ENCODE measurements at regions not wholly inside any gene's neighbourhood (a gene's known extent, or its start where the extent isn't known, plus 50 kb on each side); places are given as distances from the start of the nearest gene placed in this dataset.
"Not testable (repeated sequence)": the region's sequence is repeated elsewhere in the genome, so short reads cannot be mapped to it uniquely, and the experiment has no call there.

- DNase-seq, result no peak
Observed at GRCh38 chr2:198279026-198279425, 474.6 kb downstream of the PLCL1 start.

- no peak for DNase-seq
Observed at GRCh38 chr2:198277181-198277580, 472.8 kb downstream of the PLCL1 start.

DNA sequence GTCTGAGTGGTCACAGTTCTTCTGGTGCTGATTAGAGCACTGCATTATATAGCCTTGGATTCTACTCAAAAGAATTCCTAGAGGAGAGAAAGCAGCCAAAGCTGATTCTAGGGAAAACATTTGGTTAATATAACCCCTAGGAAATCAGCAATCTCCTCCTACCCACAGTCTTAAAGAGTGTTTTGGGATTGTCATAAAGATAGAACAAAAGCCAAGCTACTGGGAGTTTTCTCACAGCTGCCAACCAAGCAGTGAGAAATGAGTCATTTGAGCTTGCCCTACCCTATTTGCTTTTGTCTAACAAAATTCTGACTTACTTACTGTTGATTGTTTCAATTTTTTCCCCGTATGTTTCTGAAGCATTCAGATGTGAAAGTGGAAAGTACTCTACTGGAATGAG is 469.3 kb downstream of the PLCL1 start:
- no peak for DNase-seq

DNA sequence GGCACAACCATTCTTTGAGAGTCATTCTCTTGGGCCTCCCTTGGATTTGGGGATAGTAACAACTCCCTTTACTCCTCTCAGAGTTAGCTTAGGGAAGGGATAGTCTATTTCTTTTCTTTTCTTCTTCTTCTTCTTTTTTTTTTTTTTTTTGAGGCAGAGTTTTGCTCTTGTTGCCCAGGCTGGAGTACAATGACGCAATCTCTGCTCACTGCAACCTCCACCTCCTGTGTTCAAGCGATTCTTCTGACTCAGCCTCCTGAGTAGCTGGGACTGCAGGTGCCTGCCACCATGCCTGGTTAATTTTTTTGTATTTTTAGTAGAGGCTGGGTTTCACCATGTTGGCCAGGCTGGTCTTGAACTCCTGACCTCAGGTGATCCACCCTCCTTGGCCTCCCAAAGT is 465.8 kb downstream of the PLCL1 start:
- not testable (repeated sequence) for DNase-seq

DNA sequence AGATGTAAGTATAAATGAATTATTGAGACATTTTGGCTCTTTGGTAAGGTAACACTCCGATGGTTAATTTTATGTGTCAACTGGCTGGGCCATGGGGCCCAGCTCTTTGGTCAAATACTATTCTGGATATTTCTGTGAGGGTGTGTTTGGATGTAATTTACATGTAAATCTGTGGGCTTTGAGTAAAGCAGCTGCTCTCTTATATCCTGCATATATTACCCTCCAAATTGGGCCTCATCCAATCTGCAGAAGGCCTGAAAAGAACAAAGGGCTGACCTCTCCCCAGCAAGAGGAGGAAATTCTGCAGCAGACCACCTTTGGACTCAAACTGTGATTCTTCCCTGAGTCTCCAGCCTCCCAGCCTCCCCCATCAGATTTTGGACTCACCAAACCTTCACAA is 464.1 kb downstream of the PLCL1 start:
- no peak for DNase-seq

DNA sequence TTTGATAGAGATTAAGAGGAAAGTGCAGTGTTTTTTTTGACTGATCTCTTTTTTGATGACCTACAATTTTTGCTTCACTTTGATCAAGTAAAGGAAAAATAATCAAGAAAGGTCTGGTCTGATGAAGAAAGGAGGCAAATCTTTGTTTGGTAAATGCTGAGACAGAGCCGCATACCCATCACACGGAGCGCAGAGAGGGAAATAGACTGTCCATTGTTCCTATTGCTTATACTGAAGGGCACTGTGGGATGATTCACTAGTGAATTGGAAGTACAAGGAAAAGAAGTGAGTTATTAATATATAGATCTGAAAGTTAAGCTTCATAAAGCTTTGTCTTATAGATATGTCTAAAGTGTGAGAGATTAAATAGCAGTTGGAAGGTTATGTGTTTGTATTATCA is 455.1 kb downstream of the PLCL1 start:
- no peak for DNase-seq

GRCh38 chr2:198254536-198255090 is 450.2 kb downstream of the PLCL1 start:
- no peak for DNase-seq

GRCh38 chr2:198253995-198254394 is 449.6 kb downstream of the PLCL1 start:
- DNase-seq, result no peak

- DNase-seq, result no peak
Observed at GRCh38 chr2:198252472-198252871, 448.1 kb downstream of the PLCL1 start.

- DNase-seq, result no peak
Observed at GRCh38 chr2:198242093-198242492, 437.7 kb downstream of the PLCL1 start.

- no peak for DNase-seq
Observed at GRCh38 chr2:198238429-198238828, 434.0 kb downstream of the PLCL1 start.

DNA sequence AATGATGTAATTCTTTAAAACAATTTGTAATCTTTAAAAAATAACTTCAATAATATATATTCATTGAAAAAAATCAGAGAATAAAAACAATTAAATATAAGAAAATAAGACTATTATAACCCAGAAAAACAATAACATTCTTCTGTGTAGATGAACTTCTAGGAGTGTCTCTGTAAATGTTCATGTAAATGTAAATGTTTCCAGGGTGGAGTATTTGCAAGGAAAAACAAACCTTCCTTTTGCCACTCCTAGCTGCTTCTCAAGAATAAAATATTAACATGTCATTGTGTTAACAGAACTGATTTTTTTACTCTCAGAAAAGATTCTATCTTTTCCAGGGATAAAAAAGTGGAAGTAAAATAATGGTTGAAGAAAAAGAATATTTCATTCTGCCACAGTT is 431.9 kb downstream of the PLCL1 start:
- DNase-seq, result no peak

GRCh38 chr2:198232281-198232680 is 427.9 kb downstream of the PLCL1 start:
- DNase-seq, result no peak

GRCh38 chr2:198231562-198231961 is 427.2 kb downstream of the PLCL1 start:
- DNase-seq, result no peak

DNA sequence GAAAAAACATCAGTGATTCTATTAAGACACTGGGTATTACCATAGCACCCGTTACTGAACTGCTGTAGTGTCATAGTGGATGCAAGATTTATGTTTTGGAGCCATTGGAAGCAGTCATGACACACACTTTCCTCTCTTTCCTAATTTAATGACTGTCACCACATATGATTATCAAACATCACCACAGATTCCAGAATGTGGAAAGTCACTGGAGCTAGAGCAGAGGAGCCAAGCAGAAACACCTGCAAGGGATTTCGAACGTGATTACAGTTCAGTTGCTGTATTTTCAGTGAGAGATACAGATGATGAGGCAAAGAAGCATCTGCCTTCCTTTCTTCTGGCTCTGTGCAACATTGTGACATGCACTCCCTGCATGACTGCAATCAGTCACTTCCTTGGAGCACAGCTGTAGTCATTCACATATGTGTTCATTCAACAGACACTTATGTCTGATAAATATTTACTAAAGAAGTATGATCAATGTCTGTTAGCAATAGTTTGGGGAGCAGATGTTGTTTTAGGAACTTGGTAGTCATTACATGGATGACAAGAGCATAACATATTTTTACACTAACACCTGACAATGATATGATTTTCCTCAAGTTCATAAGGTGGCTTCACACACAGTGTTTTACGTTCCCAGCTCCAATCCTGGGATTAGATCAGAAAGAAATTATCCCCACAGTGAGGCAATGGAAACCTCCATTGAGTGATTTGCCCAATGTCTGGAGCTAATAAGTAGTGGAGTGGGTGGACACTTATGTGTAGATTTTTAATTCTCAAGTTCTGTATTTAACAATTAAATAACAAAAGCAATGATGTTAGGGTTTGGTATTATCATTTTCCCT is 416.6 kb downstream of the PLCL1 start:
- DNase-seq, result no peak

- DNase-seq, result no peak
Observed at GRCh38 chr2:198219292-198219691, 414.9 kb downstream of the PLCL1 start.

DNA sequence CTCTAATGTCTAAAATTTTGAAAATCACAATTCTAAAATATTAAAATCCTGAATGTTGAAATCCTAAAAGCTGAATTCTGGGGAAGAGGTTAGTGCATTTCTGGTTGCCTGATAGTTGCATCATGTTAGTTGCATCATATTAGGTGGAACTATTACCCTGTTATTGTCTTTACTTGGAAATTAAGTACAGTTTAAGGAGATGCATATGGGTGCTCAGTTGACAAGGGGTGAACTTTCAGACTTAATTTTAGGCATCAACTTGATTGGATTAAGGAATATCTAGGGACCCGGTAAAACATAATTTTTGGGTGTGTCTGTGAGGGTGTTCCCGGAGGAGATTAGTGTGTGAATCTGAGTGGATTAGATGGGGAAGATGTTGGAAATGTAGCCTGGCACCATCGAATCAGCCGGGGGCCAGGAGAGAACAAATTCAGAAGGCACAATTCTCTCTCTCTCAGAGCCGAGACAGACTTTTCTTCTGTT is 409.8 kb downstream of the PLCL1 start:
- DNase-seq, result no peak

DNA sequence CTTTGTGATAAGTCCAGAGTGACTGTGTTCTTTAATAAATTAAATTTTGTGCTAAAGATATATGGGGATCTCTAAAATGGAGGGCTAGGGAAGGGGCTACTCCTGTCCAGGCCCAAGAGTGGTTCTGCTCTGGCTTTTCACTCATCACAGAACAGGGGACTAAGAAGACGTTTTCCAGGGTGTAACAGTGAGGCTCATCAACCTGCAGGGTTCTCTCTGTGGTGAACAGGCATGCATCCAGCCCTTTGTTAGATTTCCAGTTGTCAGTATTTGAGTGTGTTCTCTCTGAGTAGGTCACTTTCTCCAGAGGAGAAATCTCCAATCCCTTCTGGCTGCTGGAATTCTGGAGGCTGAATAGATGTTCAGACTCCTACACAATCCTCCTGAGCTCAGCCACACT is 408.9 kb downstream of the PLCL1 start:
- no peak for DNase-seq

DNA sequence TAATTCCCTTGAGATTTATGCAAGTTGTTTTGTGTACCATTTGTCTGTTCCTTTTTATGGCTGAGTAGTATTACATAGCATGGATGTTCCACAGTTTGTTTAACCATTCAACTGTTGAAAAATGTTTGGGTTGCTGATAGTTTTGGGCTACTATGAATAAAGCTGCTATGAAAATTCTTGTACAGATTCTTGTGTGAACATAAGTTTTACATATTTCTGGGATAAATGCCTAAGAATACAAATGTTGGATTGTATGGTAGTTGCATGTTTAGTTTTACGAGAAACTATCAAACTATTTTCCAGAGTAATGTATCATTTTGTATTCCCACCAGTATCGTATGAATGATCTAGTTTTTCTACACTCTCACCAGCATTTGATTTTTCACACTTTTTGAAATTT is 407.3 kb downstream of the PLCL1 start:
- no peak for DNase-seq

DNA sequence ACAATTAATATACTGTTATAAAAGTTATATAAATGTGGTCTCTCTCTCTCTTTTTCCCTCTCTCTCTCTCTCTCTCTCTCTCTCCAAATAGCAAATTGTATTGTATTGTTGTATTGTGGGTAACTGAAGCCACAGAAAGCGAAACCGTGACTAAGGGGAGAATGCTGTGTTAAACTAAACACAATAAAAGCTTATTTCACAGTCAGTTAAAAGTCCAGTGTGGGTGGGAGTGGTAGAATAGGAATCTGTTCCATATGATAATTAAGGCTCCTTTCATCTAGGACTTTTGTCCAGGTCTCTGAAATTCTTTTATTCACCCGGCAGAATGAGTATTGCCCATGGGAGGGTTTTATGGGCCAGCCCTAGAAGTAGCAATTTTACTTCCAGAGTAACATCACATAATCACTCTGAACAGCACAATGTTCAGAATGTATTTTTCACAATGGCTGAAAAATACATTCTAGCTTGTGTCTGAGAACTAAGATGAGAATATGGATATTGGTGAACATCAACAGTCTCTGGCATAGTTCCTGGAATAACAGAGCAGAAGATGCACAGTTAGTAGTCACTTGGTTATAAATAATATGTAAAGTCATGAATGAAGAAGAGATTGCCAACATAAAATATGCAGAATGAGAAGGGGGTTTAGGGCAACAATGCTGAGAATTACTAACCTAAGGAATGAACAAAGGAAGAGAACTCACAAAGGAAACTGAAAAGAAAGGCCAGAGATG is 399.1 kb downstream of the PLCL1 start:
- DNase-seq, result no peak
